ENCODE measurements at regions not wholly inside any gene's neighbourhood (a gene's known extent, or its start where the extent isn't known, plus 50 kb on each side); places are given as distances from the start of the nearest gene placed in this dataset.
A peak's percentile ranks its signal among the peaks of the same experiment; 100 is the strongest.
"Not testable (repeated sequence)": the region's sequence is repeated elsewhere in the genome, so short reads cannot be mapped to it uniquely, and the experiment has no call there.

DNA sequence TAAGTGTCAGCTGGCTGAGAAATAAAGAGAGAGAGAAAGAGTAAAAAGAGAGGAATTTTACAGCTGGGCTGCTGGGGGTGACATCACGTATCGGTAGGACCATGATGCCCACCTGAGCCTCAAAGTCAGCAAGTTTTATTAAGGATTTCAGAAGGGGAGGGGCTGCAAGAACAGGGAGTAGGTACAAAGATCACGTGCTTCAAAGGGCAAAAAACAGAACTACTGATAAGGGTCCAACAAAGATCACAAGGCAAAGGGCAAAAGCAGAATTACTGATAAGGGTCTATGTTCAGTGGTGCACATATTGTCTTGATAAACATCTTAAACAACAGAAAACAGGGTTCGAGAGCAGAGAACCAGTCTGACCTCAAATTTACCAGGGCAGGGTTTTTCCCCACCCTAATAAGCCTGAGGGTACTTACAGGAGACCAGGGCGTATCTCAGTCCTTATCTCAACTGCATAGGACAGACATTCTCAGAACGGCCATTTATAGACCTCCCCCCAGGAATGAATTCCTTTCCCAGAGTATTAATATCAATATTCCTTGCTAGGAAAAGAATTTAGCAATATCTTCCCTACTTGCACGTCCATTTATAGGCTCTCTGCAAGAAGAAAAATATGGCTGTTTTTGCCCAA, 128.3 kb upstream of the PZP start:
- DNase-seq (ENCODE audit: low read depth): not testable (repeated sequence)

GRCh38 chr12:9335867-9336266, 127.7 kb upstream of the PZP start:
- DNase-seq (ENCODE audit: low read depth): no peak

DNA sequence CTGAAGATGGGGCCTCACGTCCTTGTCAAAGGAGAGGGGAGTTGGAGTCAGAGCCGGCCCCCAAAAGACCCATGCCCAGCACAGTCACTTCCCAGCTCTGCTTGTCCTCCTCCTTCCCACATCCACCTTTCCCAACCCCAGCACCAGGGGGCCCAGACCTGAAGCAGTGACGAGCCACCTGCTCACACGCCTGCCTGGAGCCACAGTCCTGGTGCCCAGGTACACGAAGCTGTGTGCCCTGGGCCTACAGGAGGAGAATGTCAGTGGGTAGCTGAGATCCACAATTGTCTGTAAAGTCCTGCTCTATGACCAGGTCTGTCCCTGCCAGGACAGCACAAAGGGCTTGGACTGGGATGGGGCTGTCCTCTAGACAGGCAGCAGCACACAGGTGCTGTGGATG, 126.8 kb upstream of the PZP start:
- no peak for DNase-seq (ENCODE audit: low read depth)

- DNase-seq (ENCODE audit: low read depth): no peak
Observed at GRCh38 chr12:9334041-9334692, 126.0 kb upstream of the PZP start.

DNA sequence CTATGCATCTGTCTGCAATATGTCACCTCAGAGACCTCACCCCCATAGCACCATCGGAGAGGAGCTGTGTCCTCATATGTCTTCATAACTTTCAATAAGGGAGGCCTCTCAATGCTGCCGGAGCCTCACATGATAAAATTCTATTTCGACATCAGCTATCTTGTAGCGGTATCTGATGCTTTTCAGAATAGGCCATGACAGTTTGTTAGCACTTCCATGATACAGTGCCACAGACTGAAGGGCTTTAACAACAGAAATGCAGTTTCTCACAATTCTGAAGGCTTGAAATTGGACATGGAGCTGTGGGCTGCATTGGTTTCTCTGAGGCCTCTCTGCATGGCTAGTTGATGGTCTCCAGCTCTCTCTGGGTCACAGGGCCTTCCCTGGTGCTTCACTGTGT, 125.0 kb upstream of the PZP start:
- DNase-seq (ENCODE audit: low read depth): no peak

GRCh38 chr12:9332564-9332963, 124.4 kb upstream of the PZP start:
- no peak for DNase-seq (ENCODE audit: low read depth)

GRCh38 chr12:9331218-9331626, 123.0 kb upstream of the PZP start:
- DNase-seq (ENCODE audit: low read depth): peak; percentile 34

- no peak for DNase-seq (ENCODE audit: low read depth)
Observed at GRCh38 chr12:9329019-9329418, 120.8 kb upstream of the PZP start.

DNA sequence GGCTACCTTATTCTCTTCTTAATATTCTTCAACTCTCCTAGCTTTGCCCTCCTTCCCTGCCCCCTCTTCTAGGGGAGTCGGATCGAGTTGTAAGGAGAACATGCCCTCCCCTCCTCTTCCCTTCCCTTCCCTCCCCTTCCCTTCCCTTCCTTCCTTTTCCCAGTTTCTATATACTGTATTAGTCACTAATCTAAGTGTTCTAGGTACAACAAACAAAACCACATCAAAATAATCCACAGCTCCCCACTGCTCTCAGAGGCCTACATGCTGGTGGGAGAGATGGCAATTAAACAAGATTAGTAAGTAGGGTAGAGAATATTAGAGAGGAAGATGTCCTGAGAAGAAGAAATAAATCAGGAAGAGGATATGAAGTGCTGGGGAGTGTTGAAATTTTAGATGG, 119.9 kb upstream of the PZP start:
- no peak for DNase-seq (ENCODE audit: low read depth)

DNA sequence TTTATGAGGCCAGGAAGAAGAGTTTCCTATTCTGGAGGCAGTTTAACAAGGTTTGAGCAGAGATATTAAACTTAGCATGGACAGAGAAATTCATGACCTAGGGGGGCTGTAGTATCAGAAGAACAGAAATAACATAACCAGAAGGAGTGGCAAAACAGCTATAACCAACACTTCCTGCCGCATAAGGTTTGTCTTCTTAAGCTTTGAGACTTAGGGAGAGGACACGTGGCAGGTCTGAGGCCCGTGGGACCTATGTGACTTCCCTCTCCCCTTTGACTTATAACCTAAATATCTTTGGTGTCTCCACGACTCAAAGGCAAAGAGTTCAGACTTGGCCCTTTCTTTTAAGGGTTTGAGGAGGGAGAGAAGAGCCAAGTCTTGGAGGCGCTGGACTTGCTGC, 119.1 kb upstream of the PZP start:
- no peak for DNase-seq (ENCODE audit: low read depth)

DNA sequence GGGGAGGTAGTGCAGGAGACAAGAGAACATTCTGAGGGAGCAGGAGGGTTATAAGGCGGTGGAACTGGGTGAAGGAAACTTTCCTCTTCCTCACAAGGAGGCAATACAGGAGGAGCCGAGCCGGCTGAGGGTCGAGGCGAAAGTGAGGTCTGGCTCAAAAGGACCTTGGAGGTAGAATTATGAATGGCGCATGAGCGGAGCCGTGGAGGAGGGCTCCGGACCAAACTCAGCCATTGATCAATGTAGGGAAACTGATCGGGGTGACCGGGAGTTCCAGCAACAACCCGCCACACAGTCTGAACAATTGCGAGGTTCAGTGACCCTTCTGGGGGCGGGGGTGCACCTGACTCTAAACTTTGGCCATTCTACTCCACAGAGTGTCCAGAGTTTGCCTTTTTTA, 118.7 kb upstream of the PZP start:
- not testable (repeated sequence) for DNase-seq (ENCODE audit: low read depth)

GRCh38 chr12:9326085-9326484, 117.9 kb upstream of the PZP start:
- DNase-seq (ENCODE audit: low read depth): no peak

DNA sequence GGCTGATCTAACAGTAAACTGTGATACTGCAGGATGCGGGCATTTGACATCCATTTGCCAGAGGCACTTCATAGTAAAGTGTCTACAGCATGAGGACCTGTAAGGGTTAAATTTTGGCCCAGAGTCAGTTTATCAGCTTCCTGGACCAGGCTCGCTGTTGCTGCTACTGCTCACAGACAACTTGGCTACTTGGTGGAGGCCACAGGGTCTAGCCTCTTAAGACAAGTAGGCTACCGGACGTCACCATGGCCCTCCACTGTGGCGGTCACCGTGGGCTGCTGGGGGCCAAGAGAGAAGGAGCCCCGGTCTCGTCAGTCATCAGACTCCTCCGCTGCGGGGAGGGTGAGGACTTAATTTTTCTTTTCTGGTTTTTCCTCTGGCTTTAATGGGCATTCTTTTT, 117.3 kb upstream of the PZP start:
- no peak for DNase-seq (ENCODE audit: low read depth)

DNA sequence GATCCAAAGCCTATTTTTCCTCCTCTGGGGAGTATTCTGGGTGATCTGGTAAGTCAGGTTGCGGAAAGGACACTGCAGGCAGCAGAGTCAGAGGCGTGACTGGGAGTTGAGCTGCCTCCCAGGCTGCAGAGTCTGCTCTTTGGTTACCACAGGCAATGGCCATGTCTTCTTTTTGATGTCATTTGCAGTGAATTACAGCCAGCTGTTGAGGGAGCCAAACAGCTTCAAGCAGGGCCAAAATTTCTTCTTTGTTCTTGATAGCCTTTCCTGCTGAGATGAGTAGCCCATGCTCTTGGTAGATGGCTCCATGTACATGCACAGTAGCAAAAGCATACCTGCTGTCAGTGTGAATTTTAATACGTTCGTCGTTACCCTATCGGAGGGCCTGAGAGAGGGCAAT, 116.6 kb upstream of the PZP start:
- no peak for DNase-seq (ENCODE audit: low read depth)

GRCh38 chr12:9323144-9323681, 115.0 kb upstream of the PZP start:
- DNase-seq (ENCODE audit: low read depth): no peak

GRCh38 chr12:9319842-9320173, 111.6 kb upstream of the PZP start:
- no peak for DNase-seq (ENCODE audit: low read depth)

DNA sequence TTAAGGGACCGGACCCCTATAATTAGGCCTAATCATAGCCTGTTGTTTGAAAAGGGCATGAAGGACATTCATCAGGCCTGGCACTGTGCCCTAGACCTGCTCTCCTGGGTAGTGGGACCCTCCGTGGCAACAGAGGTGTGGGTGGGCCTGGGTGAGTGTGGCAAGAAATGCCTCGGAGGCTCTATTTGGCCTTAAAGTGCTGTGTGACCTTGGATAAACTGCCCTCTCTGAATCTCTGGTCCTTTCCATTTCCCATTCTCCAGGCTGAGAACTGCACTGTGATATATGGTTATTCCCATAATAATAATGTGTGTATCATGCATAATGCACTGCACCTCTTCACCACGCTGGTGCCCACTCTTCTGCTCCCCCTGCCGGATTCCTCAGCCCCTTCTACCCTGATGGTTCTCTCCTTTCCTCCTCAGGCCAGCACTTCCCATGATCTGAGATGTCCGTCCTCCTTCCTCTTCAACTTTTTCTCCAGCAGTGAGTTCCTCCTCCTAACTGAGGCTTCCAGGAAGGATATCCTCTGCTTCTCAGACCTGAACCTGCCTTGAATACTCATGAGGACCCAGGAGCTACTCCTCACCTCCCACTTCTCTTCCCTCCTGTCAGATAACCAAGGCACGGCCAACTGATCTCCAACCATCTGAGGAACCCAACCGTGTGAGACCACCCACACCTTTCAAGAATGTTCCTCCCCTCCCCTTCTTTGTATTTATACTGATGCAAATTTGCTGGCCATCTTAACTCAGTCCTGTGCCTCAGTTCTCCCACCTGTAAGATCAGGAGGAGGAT, 111.0 kb upstream of the PZP start:
- DNase-seq (ENCODE audit: low read depth): no peak

DNA sequence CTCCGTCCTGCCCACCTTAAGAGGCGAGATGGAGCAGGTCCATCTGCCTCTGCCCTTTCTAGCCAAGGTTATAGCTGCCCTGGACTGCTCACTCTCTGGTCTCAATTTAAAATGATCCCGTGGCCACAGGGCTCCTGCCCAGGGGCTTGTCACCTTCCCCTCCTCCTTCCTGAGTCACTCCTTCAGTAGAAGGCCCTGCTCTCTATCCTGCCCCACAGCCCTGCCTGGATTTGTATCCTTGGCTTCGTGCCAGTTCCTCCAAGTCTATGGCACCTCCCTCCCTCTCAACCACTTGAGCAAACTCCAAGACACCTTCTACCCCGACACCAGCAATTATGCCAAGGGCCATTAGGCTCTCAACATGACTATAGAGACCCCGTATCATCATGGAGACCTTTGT, 105.3 kb upstream of the PZP start:
- not testable (repeated sequence) for DNase-seq (ENCODE audit: low read depth)

- DNase-seq (ENCODE audit: low read depth): not testable (repeated sequence)
Observed at GRCh38 chr12:9312406-9313392, 104.5 kb upstream of the PZP start.

- not testable (repeated sequence) for DNase-seq (ENCODE audit: low read depth)
Observed at GRCh38 chr12:9311454-9311853, 103.3 kb upstream of the PZP start.

GRCh38 chr12:9310645-9311044, 102.5 kb upstream of the PZP start:
- DNase-seq (ENCODE audit: low read depth): not testable (repeated sequence)

- DNase-seq (ENCODE audit: low read depth): not testable (repeated sequence)
Observed at GRCh38 chr12:9309749-9310148, 101.6 kb upstream of the PZP start.

All from fibroblast of the conjunctiva (primary cell).